GM18867 (cell line): ENCODE measurements at regions not wholly inside any gene's neighbourhood (a gene's known extent, or its start where the extent isn't known, plus 50 kb on each side); places are given as distances from the start of the nearest gene placed in this dataset.

Source experiments
- ATAC-seq: cut with Tn5 transposase; IDR thresholded peaks from one replicate; pipeline ENCODE4 v1.9.1; 2021; ENCODE audit warnings: mild to moderate bottlenecking, moderate library complexity; ENCODE audit not compliant: unreplicated experiment

- no peak for ATAC-seq
Measured at GRCh38 chr9:104417296-104417695, 86.8 kb upstream of the OR13F1 start.

GRCh38 chr9:104429031-104429546 is 75.0 kb upstream of the OR13F1 start:
- ATAC-seq, result no peak

- no peak for ATAC-seq
Measured at GRCh38 chr9:104435059-104435458, 69.0 kb upstream of the OR13F1 start.

- ATAC-seq, result no peak
Measured at GRCh38 chr9:104448036-104448435, 56.0 kb upstream of the OR13F1 start.
